ENCODE measurements at regions not wholly inside any gene's neighbourhood (a gene's known extent, or its start where the extent isn't known, plus 50 kb on each side); places are given as distances from the start of the nearest gene placed in this dataset.

DNA sequence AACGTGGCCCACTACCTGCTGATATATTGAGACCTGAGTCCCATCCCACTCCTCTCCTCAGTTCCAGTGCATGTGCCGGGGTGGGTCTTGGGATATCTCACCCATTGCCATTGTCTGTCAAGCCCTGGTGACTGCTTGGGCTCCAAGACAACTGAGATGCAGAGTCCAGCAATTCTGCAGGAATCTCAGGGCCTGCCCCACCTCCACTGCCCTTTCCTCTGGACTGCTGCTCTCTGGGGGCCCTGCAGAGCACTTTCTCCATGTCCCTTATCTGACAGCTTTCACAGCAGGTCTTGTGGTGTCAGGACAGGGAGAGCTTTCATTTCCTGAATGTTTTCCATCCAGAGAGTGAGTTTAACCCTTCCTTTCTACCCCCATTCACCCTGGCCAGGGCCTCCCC lies 152.9 kb downstream of the ARL4C start:
- no CpG with 5 or more reads among the region's 2 CpGs for WGBS (ENCODE audit: insufficient coverage, insufficient read length)
- Histone ChIP-seq H3K4me3 (ENCODE audit: low read length) (no peak overlapping the region), H3K27me3 (ENCODE audit: control insufficient read depth, insufficient read depth, low read length) (peaks cover 1% of the 10 kb centered on the region; the same call in 1 of the 2 replicates), H3K4me1 (ENCODE audit: control insufficient read depth, insufficient read depth, low read length) (no peaks in the 10 kb centered on the region), H3K27ac (ENCODE audit: low read length) (no peak overlapping the region), H3K36me3 (ENCODE audit: control insufficient read depth, insufficient read depth, low read length) (no peaks in the 10 kb centered on the region), H3K9me3 (ENCODE audit: control insufficient read depth, insufficient read depth, low read length) (no peaks in the 10 kb centered on the region)
- no peak for DNase-seq (ENCODE audit: low read depth, low spot score)

- Histone ChIP-seq H3K27me3 (ENCODE audit: control insufficient read depth, insufficient read depth, low read length) (peaks cover 1% of the 10 kb centered on the region; the same call in 1 of the 2 replicates), H3K36me3 (ENCODE audit: control insufficient read depth, insufficient read depth, low read length) (no peaks in the 10 kb centered on the region), H3K4me3 (ENCODE audit: low read length) (no peak overlapping the region), H3K4me1 (ENCODE audit: control insufficient read depth, insufficient read depth, low read length) (no peaks in the 10 kb centered on the region), H3K9me3 (ENCODE audit: control insufficient read depth, insufficient read depth, low read length) (no peaks in the 10 kb centered on the region), H3K27ac (ENCODE audit: low read length) (no peak overlapping the region)
- WGBS (ENCODE audit: insufficient coverage, insufficient read length) = 100% methylated on average over 1 of the region's 1 CpG
- no peak for DNase-seq (ENCODE audit: low read depth, low spot score)
These were observed 153.5 kb downstream of the ARL4C start for GRCh38 chr2:234343372-234343771.

DNA sequence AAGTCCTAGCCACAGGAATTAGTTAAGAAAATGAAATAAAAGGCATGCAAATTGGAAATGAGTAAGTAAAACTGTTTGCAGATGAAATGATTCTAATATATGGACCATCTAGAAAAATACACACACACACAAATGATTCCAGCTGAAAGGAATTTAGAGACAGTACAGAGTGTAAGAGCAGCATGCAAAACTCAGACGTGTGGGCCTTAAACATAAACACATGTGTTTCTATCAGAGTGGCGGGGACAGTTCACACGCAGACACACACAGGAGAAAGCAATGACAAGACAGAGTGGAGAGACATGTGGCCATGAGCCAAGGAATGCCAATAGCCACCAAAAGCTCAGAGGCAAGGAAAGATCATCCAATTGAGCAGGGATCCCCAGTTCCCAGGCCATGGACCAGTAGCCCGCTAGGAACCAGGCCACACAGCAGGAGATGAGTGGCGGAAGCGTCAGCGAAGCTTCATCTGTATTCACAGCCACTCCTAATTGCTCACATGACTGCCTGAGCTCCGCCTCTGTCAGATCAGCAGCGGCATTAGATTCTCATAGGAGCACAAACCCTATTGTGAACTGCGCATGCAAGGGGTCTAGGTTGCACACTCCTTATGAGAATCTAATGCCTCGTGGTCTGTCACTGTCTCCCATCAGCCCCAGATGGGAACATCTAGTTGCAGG lies 155.4 kb downstream of the ARL4C start:
- Histone ChIP-seq H3K36me3 (ENCODE audit: control insufficient read depth, insufficient read depth, low read length) (no peaks in the 10 kb centered on the region), H3K4me1 (ENCODE audit: control insufficient read depth, insufficient read depth, low read length) (no peaks in the 10 kb centered on the region), H3K27ac (ENCODE audit: low read length) (no peak overlapping the region), H3K4me3 (ENCODE audit: low read length) (no peak overlapping the region), H3K27me3 (ENCODE audit: control insufficient read depth, insufficient read depth, low read length) (peaks cover 1% of the 10 kb centered on the region; the same call in 1 of the 2 replicates), H3K9me3 (ENCODE audit: control insufficient read depth, insufficient read depth, low read length) (no peaks in the 10 kb centered on the region)
- no CpG with 5 or more reads among the region's 11 CpGs for WGBS (ENCODE audit: insufficient coverage, insufficient read length)
- DNase-seq (ENCODE audit: low read depth, low spot score) = no peak

GRCh38 chr2:234339501-234339900 lies 157.4 kb downstream of the ARL4C start:
- no peak for DNase-seq (ENCODE audit: low read depth, low spot score)
- WGBS (ENCODE audit: insufficient coverage, insufficient read length) = no CpG with 5 or more reads among the region's 5 CpGs

GRCh38 chr2:234339011-234339410 lies 157.9 kb downstream of the ARL4C start:
- no peak overlapping the region for H3K27ac ChIP-seq (ENCODE audit: low read length)
- no peak for DNase-seq (ENCODE audit: low read depth, low spot score)
- H3K27me3 ChIP-seq (ENCODE audit: control insufficient read depth, insufficient read depth, low read length) = no peaks in the 10 kb centered on the region
- H3K36me3 ChIP-seq (ENCODE audit: control insufficient read depth, insufficient read depth, low read length) = no peaks in the 10 kb centered on the region
- no CpG with 5 or more reads among the region's 2 CpGs for WGBS (ENCODE audit: insufficient coverage, insufficient read length)
- no peaks in the 10 kb centered on the region for H3K4me1 ChIP-seq (ENCODE audit: control insufficient read depth, insufficient read depth, low read length)
- H3K4me3 ChIP-seq (ENCODE audit: low read length) = no peak overlapping the region
- H3K9me3 ChIP-seq (ENCODE audit: control insufficient read depth, insufficient read depth, low read length) = no peaks in the 10 kb centered on the region

More at GRCh38 chr2:234339501-234339900, 157.4 kb downstream of the ARL4C start:
- Histone ChIP-seq H3K4me1 (ENCODE audit: control insufficient read depth, insufficient read depth, low read length) (no peaks in the 10 kb centered on the region), H3K4me3 (ENCODE audit: low read length) (no peak overlapping the region), H3K27me3 (ENCODE audit: control insufficient read depth, insufficient read depth, low read length) (peaks cover 1% of the 10 kb centered on the region; the same call in 1 of the 2 replicates), H3K9me3 (ENCODE audit: control insufficient read depth, insufficient read depth, low read length) (no peaks in the 10 kb centered on the region), H3K36me3 (ENCODE audit: control insufficient read depth, insufficient read depth, low read length) (no peaks in the 10 kb centered on the region), H3K27ac (ENCODE audit: low read length) (no peak overlapping the region)

DNA sequence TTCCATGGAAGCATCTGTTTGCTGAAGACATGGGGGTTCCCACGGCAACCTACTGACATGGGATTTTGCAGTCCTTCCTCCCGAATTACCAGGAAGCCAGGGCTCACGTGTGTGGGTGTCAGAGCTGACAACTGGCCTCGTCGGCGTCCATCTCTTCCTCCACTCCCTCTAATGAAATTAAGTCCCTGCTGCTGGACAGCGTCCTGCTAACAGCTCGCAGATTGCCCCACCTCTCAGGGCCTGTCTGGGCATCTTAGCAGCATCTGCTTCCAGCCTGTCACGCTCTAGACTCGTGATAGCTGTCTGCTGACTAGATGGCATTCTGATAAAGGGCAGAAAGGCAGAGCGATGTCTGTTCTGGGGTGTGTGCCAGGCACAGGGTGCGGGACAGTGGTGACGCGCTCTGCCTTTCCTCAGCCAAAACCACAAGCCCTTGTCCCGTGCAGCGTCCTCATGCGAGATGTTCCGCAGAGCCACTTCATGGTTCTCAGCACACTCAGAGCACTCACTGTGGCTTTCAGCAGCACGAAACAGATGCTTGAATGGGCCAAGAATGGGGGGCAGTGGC lies 161.1 kb downstream of the ARL4C start:
- Histone ChIP-seq H3K27ac (ENCODE audit: low read length) (no peak overlapping the region), H3K9me3 (ENCODE audit: control insufficient read depth, insufficient read depth, low read length) (no peaks in the 10 kb centered on the region), H3K4me1 (ENCODE audit: control insufficient read depth, insufficient read depth, low read length) (peaks cover 2% of the 10 kb centered on the region), H3K36me3 (ENCODE audit: control insufficient read depth, insufficient read depth, low read length) (no peaks in the 10 kb centered on the region), H3K4me3 (ENCODE audit: low read length) (no peak overlapping the region), H3K27me3 (ENCODE audit: control insufficient read depth, insufficient read depth, low read length) (no peaks in the 10 kb centered on the region)
- WGBS (ENCODE audit: insufficient coverage, insufficient read length) = no CpG with 5 or more reads among the region's 19 CpGs
- no peak for DNase-seq (ENCODE audit: low read depth, low spot score)

GRCh38 chr2:234334756-234335155 lies 162.1 kb downstream of the ARL4C start:
- H3K27me3 ChIP-seq (ENCODE audit: control insufficient read depth, insufficient read depth, low read length) = no peaks in the 10 kb centered on the region
- no peaks in the 10 kb centered on the region for H3K9me3 ChIP-seq (ENCODE audit: control insufficient read depth, insufficient read depth, low read length)
- no peaks in the 10 kb centered on the region for H3K36me3 ChIP-seq (ENCODE audit: control insufficient read depth, insufficient read depth, low read length)
- no peak overlapping the region for H3K4me3 ChIP-seq (ENCODE audit: low read length)
- WGBS (ENCODE audit: insufficient coverage, insufficient read length) = no CpG with 5 or more reads among the region's 4 CpGs
- DNase-seq (ENCODE audit: low read depth, low spot score) = no peak
- no peak overlapping the region for H3K27ac ChIP-seq (ENCODE audit: low read length)
- peaks cover 2% of the 10 kb centered on the region for H3K4me1 ChIP-seq (ENCODE audit: control insufficient read depth, insufficient read depth, low read length)

DNA sequence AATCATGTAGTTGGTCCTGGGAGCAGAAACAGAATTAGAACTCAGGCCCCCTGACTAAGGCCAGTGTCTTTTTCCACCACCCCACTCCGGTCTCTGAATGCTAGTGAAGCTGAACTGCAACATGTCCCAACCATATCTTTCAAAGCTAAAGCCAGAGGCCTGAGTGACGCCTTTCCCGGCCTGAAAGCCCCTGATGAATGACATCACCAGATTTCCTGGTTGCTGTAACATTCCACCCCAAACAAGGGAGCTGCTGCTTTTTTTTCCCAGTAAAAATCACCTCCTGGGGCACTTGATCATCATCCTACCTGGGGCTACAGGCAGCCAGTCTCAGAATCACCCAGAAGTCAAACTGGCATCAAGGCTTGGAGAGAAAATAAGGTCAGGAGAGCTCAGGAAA lies 162.7 kb downstream of the ARL4C start:
- Histone ChIP-seq H3K36me3 (ENCODE audit: control insufficient read depth, insufficient read depth, low read length) (no peaks in the 10 kb centered on the region), H3K27me3 (ENCODE audit: control insufficient read depth, insufficient read depth, low read length) (no peaks in the 10 kb centered on the region), H3K4me1 (ENCODE audit: control insufficient read depth, insufficient read depth, low read length) (peaks cover 2% of the 10 kb centered on the region), H3K27ac (ENCODE audit: low read length) (no peak overlapping the region), H3K4me3 (ENCODE audit: low read length) (no peak overlapping the region), H3K9me3 (ENCODE audit: control insufficient read depth, insufficient read depth, low read length) (no peaks in the 10 kb centered on the region)
- WGBS (ENCODE audit: insufficient coverage, insufficient read length) = no CpG with 5 or more reads among the region's 3 CpGs
- DNase-seq (ENCODE audit: low read depth, low spot score) = no peak

- peaks cover 2% of the 10 kb centered on the region for H3K4me1 ChIP-seq (ENCODE audit: control insufficient read depth, insufficient read depth, low read length)
- DNase-seq (ENCODE audit: low read depth, low spot score) = no peak
- no peaks in the 10 kb centered on the region for H3K36me3 ChIP-seq (ENCODE audit: control insufficient read depth, insufficient read depth, low read length)
- no peaks in the 10 kb centered on the region for H3K27me3 ChIP-seq (ENCODE audit: control insufficient read depth, insufficient read depth, low read length)
- no peak overlapping the region for H3K27ac ChIP-seq (ENCODE audit: low read length)
- no peaks in the 10 kb centered on the region for H3K9me3 ChIP-seq (ENCODE audit: control insufficient read depth, insufficient read depth, low read length)
- WGBS (ENCODE audit: insufficient coverage, insufficient read length) = no CpG with 5 or more reads among the region's 10 CpGs
- H3K4me3 ChIP-seq (ENCODE audit: low read length) = no peak overlapping the region
These were observed 163.4 kb downstream of the ARL4C start for GRCh38 chr2:234333168-234334130.

GRCh38 chr2:234331966-234332365 lies 164.9 kb downstream of the ARL4C start:
- Histone ChIP-seq H3K36me3 (ENCODE audit: control insufficient read depth, insufficient read depth, low read length) (no peaks in the 10 kb centered on the region), H3K4me3 (ENCODE audit: low read length) (no peak overlapping the region), H3K4me1 (ENCODE audit: control insufficient read depth, insufficient read depth, low read length) (peaks cover 2% of the 10 kb centered on the region), H3K27me3 (ENCODE audit: control insufficient read depth, insufficient read depth, low read length) (no peaks in the 10 kb centered on the region), H3K27ac (ENCODE audit: low read length) (no peak overlapping the region), H3K9me3 (ENCODE audit: control insufficient read depth, insufficient read depth, low read length) (no peaks in the 10 kb centered on the region)
- no CpG with 5 or more reads among the region's 7 CpGs for WGBS (ENCODE audit: insufficient coverage, insufficient read length)
- DNase-seq (ENCODE audit: low read depth, low spot score) = no peak

Data from iPS DF 6.9 (cell line).